ENCODE measurements at regions not wholly inside any gene's neighbourhood (a gene's known extent, or its start where the extent isn't known, plus 50 kb on each side); places are given as distances from the start of the nearest gene placed in this dataset.
A peak's percentile ranks its signal among the peaks of the same experiment; 100 is the strongest.
"Not testable (repeated sequence)": the region's sequence is repeated elsewhere in the genome, so short reads cannot be mapped to it uniquely, and the experiment has no call there.

DNA sequence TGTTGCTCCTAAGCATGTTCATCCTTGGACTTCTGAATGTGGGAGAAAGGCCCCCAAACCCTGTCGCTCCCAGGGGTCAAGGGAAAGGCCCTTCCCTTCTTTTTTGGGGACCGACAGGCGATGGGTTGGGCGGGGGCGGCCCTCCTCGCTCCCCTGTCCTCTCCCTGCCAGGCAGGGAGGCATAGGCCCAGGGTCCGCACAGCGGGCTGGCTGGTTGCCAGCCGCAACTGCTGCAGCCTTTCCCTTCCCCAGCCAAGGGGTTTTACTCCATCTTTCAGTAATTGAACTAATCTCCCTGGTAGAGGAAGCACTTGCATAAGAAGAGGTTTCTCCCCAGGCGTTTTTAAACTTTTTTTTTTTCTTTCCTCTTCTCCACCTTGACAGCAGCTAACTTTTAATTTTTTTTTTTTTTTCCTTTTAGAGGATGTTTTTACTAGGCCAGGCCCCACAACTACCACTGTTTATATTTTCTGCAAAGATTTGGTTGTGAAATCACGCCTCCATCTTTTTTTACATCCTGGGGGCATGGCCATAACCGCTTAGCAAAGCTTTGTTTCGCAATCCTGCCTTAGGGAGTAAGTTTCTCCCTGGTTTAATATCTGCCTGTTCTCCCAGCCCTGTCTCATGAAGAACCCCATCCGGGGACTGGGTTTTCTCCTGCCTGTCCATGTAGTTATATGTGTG lies 216.9 kb upstream of the ZNF608 start:
- Histone ChIP-seq H3K27me3 (ENCODE audit: insufficient read depth, insufficient read length) (no peaks in the 10 kb centered on the region), H3K4me1 (ENCODE audit: insufficient read depth, insufficient read length) (peaks cover 3% of the 10 kb centered on the region), H3K9me3 (ENCODE audit: insufficient read depth, low read length) (no peaks in the 10 kb centered on the region), H3K9ac (ENCODE audit: insufficient read length, low read depth) (peak overlapping the region; percentile 72), H3K36me3 (ENCODE audit: insufficient read depth, insufficient read length, low read length) (no peaks in the 10 kb centered on the region), H3K4me3 (ENCODE audit: insufficient read length, low read depth) (peak overlapping the region; percentile 24)
- TF ChIP-seq SUZ12 (IDR thresholded peaks at IDR 0.05; ENCODE audit: extremely low read depth, insufficient read depth, insufficient read length) (no peak), YY1 (IDR thresholded peaks at IDR 0.05; ENCODE audit: insufficient read depth, insufficient read length) (no peak), ZNF274 (IDR thresholded peaks at IDR 0.05; ENCODE audit: low read depth, low read length) (no peak)
- DNase-seq (ENCODE audit: low read depth, low spot score) = peak; percentile 71

DNA sequence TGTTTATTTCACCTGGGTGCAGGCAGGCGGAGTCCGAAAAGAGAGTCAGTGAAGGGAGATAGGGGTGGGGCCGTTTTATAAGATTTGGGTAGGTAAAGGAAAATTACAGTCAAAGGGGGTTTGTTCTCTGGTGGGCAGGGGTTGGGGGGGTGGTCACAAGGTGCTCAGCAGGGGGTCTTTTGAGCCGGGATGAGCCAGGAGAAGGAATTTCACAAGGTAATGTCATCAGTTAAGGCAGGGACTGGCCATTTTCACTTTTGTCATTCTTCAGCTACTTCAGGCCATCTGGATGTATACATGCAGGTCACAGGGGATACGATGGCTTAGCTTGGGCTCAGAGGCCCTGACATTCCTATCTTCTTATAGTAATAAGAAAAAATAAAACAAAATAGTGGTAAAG lies 220.3 kb upstream of the ZNF608 start:
- H3K9me3 ChIP-seq (ENCODE audit: insufficient read depth, low read length); DNase-seq (ENCODE audit: low read depth, low spot score); H3K9ac ChIP-seq (ENCODE audit: insufficient read length, low read depth); H3K4me3 ChIP-seq (ENCODE audit: insufficient read length, low read depth); H3K36me3 ChIP-seq (ENCODE audit: insufficient read depth, insufficient read length, low read length); H3K4me1 ChIP-seq (ENCODE audit: insufficient read depth, insufficient read length); H3K27me3 ChIP-seq (ENCODE audit: insufficient read depth, insufficient read length): not testable (repeated sequence)

DNA sequence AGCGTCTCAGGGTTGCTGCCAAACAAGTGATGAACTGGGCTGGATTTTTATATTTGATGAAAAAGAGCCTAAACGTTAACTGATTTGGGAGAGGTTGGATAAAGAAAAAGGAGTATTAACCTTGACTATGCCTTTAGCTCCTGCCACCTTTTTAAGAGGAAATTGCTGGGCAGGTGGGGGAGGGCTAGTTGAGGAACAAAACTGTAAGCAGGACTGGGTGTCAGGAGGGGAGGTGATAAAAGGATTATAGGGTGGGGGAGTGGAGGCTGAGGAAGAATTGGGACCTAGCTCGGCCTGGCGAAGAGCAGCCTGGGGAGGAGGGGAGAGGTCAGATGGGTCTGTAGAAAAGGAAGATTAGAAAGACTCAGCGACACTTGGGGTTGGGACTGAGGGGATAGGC lies 223.9 kb upstream of the ZNF608 start:
- not testable (repeated sequence) for H3K36me3 ChIP-seq (ENCODE audit: insufficient read depth, insufficient read length, low read length)

GRCh38 chr5:124972703-124973102 lies 226.3 kb upstream of the ZNF608 start:
- no peak overlapping the region for H3K4me3 ChIP-seq (ENCODE audit: insufficient read length, low read depth)
- H3K36me3 ChIP-seq (ENCODE audit: insufficient read depth, insufficient read length, low read length) = no peaks in the 10 kb centered on the region
- TF ChIP-seq SUZ12 (IDR thresholded peaks at IDR 0.05; ENCODE audit: extremely low read depth, insufficient read depth, insufficient read length) (no peak), YY1 (IDR thresholded peaks at IDR 0.05; ENCODE audit: insufficient read depth, insufficient read length) (no peak), ZNF274 (IDR thresholded peaks at IDR 0.05; ENCODE audit: low read depth, low read length) (no peak)
- no peaks in the 10 kb centered on the region for H3K27me3 ChIP-seq (ENCODE audit: insufficient read depth, insufficient read length)
- H3K9me3 ChIP-seq (ENCODE audit: insufficient read depth, low read length) = peaks cover 8% of the 10 kb centered on the region; the same call in 1 of the 2 replicates
- no peaks in the 10 kb centered on the region for H3K4me1 ChIP-seq (ENCODE audit: insufficient read depth, insufficient read length)
- H3K9ac ChIP-seq (ENCODE audit: insufficient read length, low read depth) = no peak overlapping the region
- no peak for DNase-seq (ENCODE audit: low read depth, low spot score)

More for the DNA sequence above, 223.9 kb upstream of the ZNF608 start:
- not testable (repeated sequence) for H3K27me3 ChIP-seq (ENCODE audit: insufficient read depth, insufficient read length); H3K9me3 ChIP-seq (ENCODE audit: insufficient read depth, low read length); DNase-seq (ENCODE audit: low read depth, low spot score); H3K4me3 ChIP-seq (ENCODE audit: insufficient read length, low read depth); H3K9ac ChIP-seq (ENCODE audit: insufficient read length, low read depth); H3K4me1 ChIP-seq (ENCODE audit: insufficient read depth, insufficient read length)

DNA sequence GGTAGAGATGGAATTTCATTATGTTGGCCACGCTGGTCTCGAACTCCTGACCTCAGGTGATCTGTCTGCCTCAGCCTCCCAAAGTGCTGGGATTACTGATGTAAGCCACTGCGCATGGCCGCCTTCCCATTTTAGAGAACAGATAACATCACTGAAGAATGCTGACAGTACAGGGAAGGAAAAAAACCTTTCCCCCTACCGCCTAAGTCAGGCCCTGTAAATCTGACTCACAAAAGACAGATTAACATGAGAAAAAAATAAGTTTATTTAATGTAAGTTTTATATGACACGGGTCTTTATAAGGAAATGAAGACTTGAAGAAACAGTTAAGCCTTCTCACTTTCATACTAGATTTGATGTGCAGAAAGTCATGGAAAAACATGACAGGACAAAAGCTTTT lies 227.2 kb upstream of the ZNF608 start:
- DNase-seq (ENCODE audit: low read depth, low spot score) = no peak

DNA sequence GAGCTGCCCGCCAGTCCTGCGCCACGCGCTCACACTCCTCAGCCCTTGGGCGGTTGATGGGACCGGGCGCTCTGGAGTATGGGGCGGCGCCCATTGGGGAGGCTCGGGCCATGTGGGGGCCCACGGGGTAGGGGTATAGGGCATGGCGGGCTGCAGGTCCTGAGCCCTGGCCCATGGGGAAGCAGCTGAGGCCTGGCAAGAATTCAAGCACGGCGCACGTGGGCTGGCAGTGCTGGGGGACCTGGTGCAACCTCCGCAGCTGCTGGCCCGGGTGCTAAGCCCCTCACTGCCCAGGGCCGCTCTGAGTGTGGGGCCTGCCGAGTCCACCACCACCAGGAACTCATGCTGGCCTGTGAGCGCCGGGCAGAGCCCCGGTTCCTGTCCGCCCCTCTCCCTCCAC lies 229.6 kb upstream of the ZNF608 start:
- Histone ChIP-seq H3K4me3 (ENCODE audit: insufficient read length, low read depth) (no peak overlapping the region), H3K36me3 (ENCODE audit: insufficient read depth, insufficient read length, low read length) (no peaks in the 10 kb centered on the region), H3K4me1 (ENCODE audit: insufficient read depth, insufficient read length) (no peaks in the 10 kb centered on the region), H3K27me3 (ENCODE audit: insufficient read depth, insufficient read length) (no peaks in the 10 kb centered on the region), H3K9me3 (ENCODE audit: insufficient read depth, low read length) (peaks cover 8% of the 10 kb centered on the region; the same call in 1 of the 2 replicates), H3K9ac (ENCODE audit: insufficient read length, low read depth) (no peak overlapping the region)
- DNase-seq (ENCODE audit: low read depth, low spot score) = no peak
- TF ChIP-seq ZNF274 (IDR thresholded peaks at IDR 0.05; ENCODE audit: low read depth, low read length) (no peak), YY1 (IDR thresholded peaks at IDR 0.05; ENCODE audit: insufficient read depth, insufficient read length) (no peak), SUZ12 (IDR thresholded peaks at IDR 0.05; ENCODE audit: extremely low read depth, insufficient read depth, insufficient read length) (no peak)

More for the DNA sequence above, 227.2 kb upstream of the ZNF608 start:
- Histone ChIP-seq H3K4me3 (ENCODE audit: insufficient read length, low read depth) (no peak overlapping the region), H3K36me3 (ENCODE audit: insufficient read depth, insufficient read length, low read length) (no peaks in the 10 kb centered on the region), H3K9me3 (ENCODE audit: insufficient read depth, low read length) (peaks cover 8% of the 10 kb centered on the region; the same call in 1 of the 2 replicates), H3K27me3 (ENCODE audit: insufficient read depth, insufficient read length) (no peaks in the 10 kb centered on the region), H3K9ac (ENCODE audit: insufficient read length, low read depth) (no peak overlapping the region), H3K4me1 (ENCODE audit: insufficient read depth, insufficient read length) (no peaks in the 10 kb centered on the region)
- TF ChIP-seq ZNF274 (IDR thresholded peaks at IDR 0.05; ENCODE audit: low read depth, low read length) (no peak), YY1 (IDR thresholded peaks at IDR 0.05; ENCODE audit: insufficient read depth, insufficient read length) (no peak), SUZ12 (IDR thresholded peaks at IDR 0.05; ENCODE audit: extremely low read depth, insufficient read depth, insufficient read length) (no peak)

GRCh38 chr5:124979251-124979650 lies 232.8 kb upstream of the ZNF608 start:
- peak; percentile 44 for DNase-seq (ENCODE audit: low read depth, low spot score)
- Histone ChIP-seq H3K9ac (ENCODE audit: insufficient read length, low read depth) (no peak overlapping the region), H3K27me3 (ENCODE audit: insufficient read depth, insufficient read length) (no peaks in the 10 kb centered on the region), H3K4me1 (ENCODE audit: insufficient read depth, insufficient read length) (no peaks in the 10 kb centered on the region), H3K36me3 (ENCODE audit: insufficient read depth, insufficient read length, low read length) (no peaks in the 10 kb centered on the region), H3K4me3 (ENCODE audit: insufficient read length, low read depth) (no peak overlapping the region), H3K9me3 (ENCODE audit: insufficient read depth, low read length) (peaks cover 36% of the 10 kb centered on the region; the same call in 1 of the 2 replicates)
- TF ChIP-seq YY1 (IDR thresholded peaks at IDR 0.05; ENCODE audit: insufficient read depth, insufficient read length) (no peak), ZNF274 (IDR thresholded peaks at IDR 0.05; ENCODE audit: low read depth, low read length) (no peak), SUZ12 (IDR thresholded peaks at IDR 0.05; ENCODE audit: extremely low read depth, insufficient read depth, insufficient read length) (no peak)
